ENCODE measurements at regions not wholly inside any gene's neighbourhood (a gene's known extent, or its start where the extent isn't known, plus 50 kb on each side); places are given as distances from the start of the nearest gene placed in this dataset.

DNA sequence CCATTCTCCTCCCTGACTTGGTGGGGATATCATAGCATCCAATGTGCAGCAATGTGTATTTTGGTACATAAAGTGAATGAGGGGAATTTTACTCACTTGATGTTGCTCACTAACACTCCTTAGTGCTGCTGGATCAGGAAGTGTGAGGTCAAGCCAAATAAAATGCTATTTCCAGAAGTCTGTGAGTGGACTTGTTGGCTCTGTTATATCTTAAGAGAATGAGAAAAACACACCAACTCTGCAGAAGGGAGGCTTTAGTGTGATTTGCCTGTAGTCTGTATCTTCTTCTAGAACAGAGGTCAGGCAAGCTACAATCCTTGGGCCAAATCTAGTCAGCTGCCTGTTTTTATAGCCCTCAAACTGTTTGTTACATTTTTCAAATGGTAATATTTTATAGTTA lies 154.3 kb downstream of the POLR1F start:
- Histone ChIP-seq H3K14ac (ENCODE audit: insufficient read length) (no peak overlapping the region), H3K18ac (ENCODE audit: extremely low read depth, low read length) (no peak overlapping the region), H3K27ac (ENCODE audit: low read depth, low read length) (no peak overlapping the region), H4K5ac (ENCODE audit: insufficient read length, low read depth, low read length) (no peak overlapping the region), H3K23me2 (ENCODE audit: low read depth, low read length) (no peaks in the 10 kb centered on the region), H2AK5ac (ENCODE audit: low read depth, low read length) (no peak overlapping the region), H4K91ac (replicated peaks; ENCODE audit: insufficient read length, low read length) (no peak overlapping the region), H3K4me1 (replicated peaks in 1 of 4; ENCODE audit: control insufficient read depth in 3 of 4, insufficient read depth in 4 of 4, low read length in 3 of 4) (no peaks in the 10 kb centered on the region), H3K27me3 (replicated peaks in 1 of 4; ENCODE audit: control insufficient read depth in 3 of 4, extremely low read depth in 1 of 4, insufficient read depth in 3 of 4, low read length in 3 of 4) (no peaks in the 10 kb centered on the region), H3K36me3 (ENCODE audit: control insufficient read depth in 2 of 4, insufficient read depth in 4 of 4, low read length in 3 of 4) (no peaks in the 10 kb centered on the region), H2BK15ac (ENCODE audit: low read length) (no peak overlapping the region), H2BK120ac (replicated peaks; ENCODE audit: low read depth, low read length) (no peak overlapping the region), H3K4me3 (ENCODE audit: extremely low read depth in 1 of 4, insufficient read depth in 2 of 4, low read depth in 3 of 4, low read length in 4 of 4) (no peak overlapping the region), H3K79me1 (ENCODE audit: low read depth, low read length) (no peaks in the 10 kb centered on the region), H3K56ac (replicated peaks; ENCODE audit: insufficient read length, low read depth, low read length) (no peak overlapping the region), H2AFZ (ENCODE audit: low read length) (no peak overlapping the region), H3K4ac (replicated peaks; ENCODE audit: insufficient read length, low read depth, low read length) (no peak overlapping the region), H3K23ac (ENCODE audit: insufficient read length) (no peak overlapping the region), H2BK20ac (ENCODE audit: low read length) (no peak overlapping the region), H2BK12ac (ENCODE audit: low read depth, low read length) (no peak overlapping the region), H4K20me1 (replicated peaks in 1 of 2; ENCODE audit: control insufficient read depth in 1 of 2, insufficient read depth in 2 of 2, low read length in 2 of 2) (no peaks in the 10 kb centered on the region), H3K79me2 (ENCODE audit: control insufficient read depth in 1 of 2, insufficient read depth in 2 of 2, low read length in 2 of 2) (no peaks in the 10 kb centered on the region), H3K9me3 (ENCODE audit: insufficient read depth in 2 of 2, low read depth in 1 of 2, low read length in 1 of 2) (0 out of 4 replicates have a peak, but pooled peaks cover 0 to under 1% of the 10 kb centered on the region in 2 experiments), H3K4me2 (ENCODE audit: insufficient read depth in 1 of 2, low read depth in 2 of 2, low read length in 2 of 2) (no peak overlapping the region), H3K9ac (replicated peaks in 1 of 4; ENCODE audit: extremely low read depth in 1 of 4, low read depth in 3 of 4, low read length in 3 of 4) (no peak overlapping the region), H2BK5ac (ENCODE audit: low read depth, low read length) (no peak overlapping the region), H4K8ac (ENCODE audit: extremely low read depth, insufficient read depth, low read length) (no peak overlapping the region)
- POLR2A ChIA-PET (ENCODE audit: partially characterized antibody), result no interaction called here
- DNase-seq (ENCODE audit: low read depth in 1 of 2, low spot score in 2 of 2) (no peak), FAIRE-seq (no peak)
- CTCF ChIA-PET (ENCODE audit: partially characterized antibody), result interaction anchor here (0.7 kb wide), 1 partner anchor 328 kb away, joined by 3 read pairs; no protein-coding TSS in a partner anchor
- TF ChIP-seq KDM5A (IDR thresholded peaks at IDR 0.05; ENCODE audit: low read length) (no peak), ZNF274 (IDR thresholded peaks at IDR 0.05; ENCODE audit: borderline replicate concordance, extremely low read depth, low read length) (no peak), JUN (IDR thresholded peaks at IDR 0.05; ENCODE audit: low read depth, low read length) (no peak), FOSL1 (IDR thresholded peaks at IDR 0.05; ENCODE audit: insufficient read depth, low read depth, low read length) (no peak), NRF1 (IDR thresholded peaks at IDR 0.05; ENCODE audit: low read depth, low read length) (no peak), CBX8 (IDR thresholded peaks at IDR 0.05; ENCODE audit: borderline replicate concordance, low read depth, low read length) (no peak), SP2 (IDR thresholded peaks at IDR 0.05; ENCODE audit: low read length) (no peak), SIRT6 (IDR thresholded peaks at IDR 0.05; ENCODE audit: low read length) (no peak), SAP30 (IDR thresholded peaks at IDR 0.05; ENCODE audit: insufficient read depth, insufficient replicate concordance, low read length) (no peak)
- TF ChIP-seq, protein P1, sequence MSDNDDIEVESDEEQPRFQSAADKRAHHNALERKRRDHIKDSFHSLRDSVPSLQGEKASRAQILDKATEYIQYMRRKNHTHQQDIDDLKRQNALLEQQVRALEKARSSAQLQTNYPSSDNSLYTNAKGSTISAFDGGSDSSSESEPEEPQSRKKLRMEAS (IDR thresholded peaks at IDR 0.05), result no peak

Measured in H1 (cell line).